HG02759 (cell line): ENCODE measurements at regions not wholly inside any gene's neighbourhood (a gene's known extent, or its start where the extent isn't known, plus 50 kb on each side); places are given as distances from the start of the nearest gene placed in this dataset.

ENCODE experiments used
- ATAC-seq: cut with Tn5 transposase; IDR thresholded peaks from one replicate; pipeline ENCODE4 v1.9.1; 2021; ENCODE audit warnings: mild to moderate bottlenecking, moderate library complexity; ENCODE audit not compliant: unreplicated experiment

DNA sequence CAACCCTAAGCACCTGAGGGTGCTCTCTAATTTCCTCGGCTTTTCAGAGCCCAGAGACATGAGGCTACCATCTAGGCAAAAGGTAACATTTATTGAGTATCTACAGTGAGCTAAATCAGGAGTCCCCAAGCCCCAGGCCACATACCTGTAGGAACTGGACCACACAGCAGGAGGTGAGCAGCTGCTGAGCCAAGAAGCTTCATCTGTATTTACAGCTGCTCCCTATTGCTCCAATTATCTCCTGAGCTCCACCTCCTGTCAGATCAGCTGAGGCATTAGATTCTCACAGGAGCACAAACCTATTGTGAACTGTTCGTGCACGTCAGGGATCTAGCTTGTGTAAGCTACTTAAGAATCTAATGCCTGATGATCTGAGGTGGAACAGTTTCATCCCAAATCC is 70.2 kb downstream of the RND3 start:
- no peak for ATAC-seq

DNA sequence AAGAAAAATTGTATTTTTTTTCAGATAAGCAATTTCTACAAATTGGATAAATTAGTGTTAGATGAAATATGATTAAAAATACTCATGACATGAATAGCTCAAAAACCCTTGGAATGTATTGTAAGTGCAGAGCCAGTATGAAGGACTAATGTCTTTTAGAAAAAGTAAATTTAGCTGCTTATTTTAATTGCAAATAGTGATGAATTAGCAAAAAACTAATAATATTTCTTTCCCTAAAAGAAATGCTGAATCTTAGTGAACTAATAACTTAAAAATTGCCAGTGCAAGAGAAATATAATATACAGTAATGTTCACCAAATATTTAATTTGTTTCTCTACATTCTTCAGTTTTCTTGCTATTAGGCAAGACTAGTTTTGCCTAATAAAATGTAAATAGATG is 72.4 kb downstream of the RND3 start:
- no peak for ATAC-seq

DNA sequence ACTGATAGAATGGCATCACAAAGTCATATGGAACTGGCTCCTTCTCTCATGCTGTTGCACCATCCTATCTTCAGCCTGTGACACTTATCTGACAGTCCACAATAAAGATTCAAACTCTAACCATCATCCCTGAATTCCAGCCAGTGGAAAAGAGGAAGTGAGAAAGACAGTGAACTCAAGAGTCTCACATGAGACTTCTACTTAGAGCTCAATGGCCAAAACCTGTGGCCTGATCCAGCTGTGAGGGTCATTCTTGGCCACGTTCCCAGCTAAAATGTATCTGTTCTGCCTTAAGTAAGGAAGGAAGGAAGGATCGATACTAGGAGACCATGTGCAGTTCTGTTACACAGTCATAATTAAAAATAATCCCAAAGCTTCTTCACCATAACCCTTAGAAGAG is 73.6 kb downstream of the RND3 start:
- ATAC-seq = no peak

DNA sequence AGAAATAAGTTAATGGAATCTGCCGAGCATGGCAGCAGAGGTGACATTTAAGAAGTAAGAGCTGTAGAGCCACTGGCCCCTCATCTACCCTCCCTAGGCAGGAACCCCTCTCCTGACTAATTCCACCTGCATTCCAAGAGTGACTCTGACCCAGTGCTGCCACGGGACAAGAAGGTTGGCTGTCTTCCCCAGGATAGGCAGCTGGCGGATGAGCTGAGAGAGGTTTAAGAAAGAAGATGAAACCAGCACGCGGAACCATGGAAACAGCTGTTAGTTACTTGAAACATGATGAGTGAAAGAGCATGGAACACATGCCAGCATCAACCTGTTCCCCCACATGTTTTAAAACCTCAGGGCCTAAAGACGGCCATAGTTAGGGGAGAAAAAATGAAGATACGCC is 74.1 kb downstream of the RND3 start:
- no peak for ATAC-seq

DNA sequence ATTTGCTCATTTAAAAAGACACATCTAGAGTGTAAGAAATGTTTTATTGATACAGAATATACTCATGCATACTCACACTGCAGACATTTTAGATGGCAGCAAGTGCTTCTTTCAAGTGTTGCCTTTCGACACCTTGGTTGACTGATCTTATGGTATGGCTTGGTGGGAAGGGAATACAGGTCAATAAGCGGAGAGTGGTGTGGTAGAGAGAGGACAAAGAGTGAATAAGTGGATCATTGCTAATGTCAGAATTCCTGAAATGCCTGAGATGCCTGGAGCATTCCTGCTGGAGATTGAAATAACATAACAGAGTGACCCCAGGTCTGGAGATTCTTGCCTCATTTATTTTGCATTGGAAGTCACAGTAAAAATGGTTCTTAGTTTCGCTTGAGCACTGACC is 76.7 kb downstream of the RND3 start:
- no peak for ATAC-seq

DNA sequence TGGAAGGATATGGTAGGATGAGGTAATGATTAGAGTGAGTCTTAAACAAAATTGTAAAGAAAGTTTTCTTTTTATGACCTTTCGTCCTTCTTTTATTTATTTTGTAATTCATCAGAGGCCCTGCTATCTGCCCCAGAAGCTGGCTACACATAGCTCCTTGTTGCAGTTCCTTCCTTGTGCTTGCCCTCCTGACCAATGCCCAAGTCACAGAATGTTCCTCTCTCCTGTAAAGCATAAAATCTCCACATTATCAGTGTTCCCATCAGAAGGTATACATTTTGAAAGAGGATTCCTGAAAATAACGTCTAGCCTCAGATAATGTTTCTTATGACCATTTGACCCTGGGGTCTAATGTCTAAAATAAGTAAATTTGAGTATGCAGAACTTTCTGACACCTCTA is 78.3 kb downstream of the RND3 start:
- no peak for ATAC-seq

DNA sequence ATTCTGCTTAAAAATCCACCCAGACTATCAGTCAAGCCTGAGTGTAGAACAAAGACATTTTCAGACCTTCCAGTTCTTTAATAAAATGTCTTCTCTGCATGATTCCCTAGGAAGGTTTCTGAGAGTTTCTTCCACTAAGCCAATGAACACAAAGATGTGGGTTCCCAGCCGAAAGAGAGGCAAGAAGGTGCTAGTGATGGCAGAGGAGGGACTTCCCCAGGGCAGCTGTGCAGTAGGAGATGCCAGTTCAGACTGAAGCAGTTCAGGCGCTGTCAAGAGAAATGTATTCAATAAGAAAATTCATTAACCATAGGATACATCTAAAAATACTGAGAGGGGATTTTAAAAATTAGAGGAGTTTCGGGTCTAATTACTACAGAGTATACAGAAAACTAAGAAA is 83.3 kb downstream of the RND3 start:
- ATAC-seq = no peak

DNA sequence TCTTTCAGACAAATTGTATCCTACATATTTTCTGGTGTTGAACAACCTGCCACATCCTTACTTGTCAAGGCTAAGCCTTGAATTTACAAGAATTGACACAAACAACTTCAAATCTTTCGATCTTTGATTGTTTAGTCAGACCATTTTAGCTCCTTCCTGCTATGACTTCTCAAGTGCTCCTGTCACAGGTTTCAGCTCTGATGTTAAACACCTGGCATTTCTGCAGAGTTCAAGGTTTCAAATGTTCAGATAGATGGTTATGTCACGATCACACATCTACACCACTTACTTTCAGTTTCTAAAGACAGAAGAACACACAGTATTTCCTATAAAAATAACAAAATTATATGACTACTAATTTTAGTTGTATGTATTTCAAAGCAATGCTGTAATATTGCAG is 84.0 kb downstream of the RND3 start:
- ATAC-seq = no peak

DNA sequence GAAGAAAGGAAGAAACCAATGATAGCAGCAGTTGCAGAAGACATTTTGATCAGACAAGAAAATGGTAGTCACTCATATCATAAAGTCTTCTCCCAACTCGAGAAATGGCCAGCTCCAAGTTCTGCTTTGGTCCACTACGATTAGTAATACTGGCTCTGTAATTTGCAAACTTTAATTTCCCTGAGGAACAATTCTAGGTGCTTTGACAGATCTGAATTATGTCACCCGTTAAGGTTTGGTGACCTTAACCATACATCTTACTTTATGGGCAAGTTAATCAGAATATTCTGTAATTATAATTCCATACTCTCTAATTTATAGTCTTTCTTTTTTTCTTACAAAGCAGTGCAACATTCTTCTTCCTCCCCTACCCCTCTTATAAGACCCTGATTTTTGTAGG is 84.5 kb downstream of the RND3 start:
- ATAC-seq = no peak

DNA sequence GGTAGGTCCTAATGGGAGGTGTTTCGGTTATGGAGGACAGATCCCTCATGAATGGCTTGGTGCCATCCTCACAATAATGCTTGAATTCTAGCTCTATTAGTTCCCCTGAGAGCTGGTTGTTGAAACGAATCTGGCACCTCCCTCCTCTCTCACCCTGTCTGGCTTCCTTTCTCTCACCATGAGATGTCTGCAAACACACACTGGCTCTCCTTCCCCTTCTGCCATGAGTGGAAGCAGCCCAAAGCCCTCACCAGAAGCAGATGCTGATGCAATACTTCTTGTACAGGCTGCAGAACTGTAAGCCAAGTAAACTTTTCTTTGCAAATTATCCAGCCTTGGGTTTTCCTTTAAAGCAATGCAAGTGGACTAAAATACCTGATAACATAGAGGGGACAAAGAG is 86.6 kb downstream of the RND3 start:
- no peak for ATAC-seq

DNA sequence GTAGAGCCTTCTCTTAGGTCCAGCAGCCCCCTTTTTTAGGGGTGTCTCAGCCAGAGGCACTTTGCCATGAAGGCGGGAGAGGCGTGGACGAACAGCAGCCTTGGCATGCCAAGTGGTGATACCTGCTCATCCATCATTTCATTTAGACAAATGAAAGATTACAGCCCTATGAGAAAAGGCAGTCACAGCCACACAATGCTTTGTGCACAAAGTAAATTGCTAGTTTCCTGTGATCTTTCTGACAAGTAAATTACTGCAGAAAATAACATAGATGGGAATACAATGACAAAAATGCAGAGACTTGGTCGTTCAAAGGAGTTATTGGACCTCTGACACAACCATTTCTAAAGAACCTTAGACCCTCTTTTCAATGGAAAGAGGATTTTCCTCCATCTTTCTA is 94.9 kb downstream of the RND3 start:
- no peak for ATAC-seq

DNA sequence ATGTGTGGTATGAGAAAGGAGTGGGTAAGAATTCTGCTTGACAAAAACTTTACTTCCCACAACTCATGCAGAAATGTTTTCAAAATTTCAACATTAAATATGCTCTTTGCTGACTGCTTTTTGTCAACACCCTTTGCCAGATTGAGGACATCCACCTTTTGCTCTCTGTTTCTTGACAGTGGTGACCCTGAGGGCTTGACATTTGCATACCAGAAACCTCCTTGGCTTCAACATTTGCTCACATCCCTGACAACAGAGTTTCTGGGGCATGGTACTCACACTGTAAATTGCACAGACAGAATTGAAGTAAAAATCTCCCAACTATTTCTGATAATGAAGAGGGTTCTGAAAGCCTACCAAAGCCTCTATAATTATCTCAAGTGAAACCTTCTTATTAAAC is 95.7 kb downstream of the RND3 start:
- ATAC-seq = no peak

DNA sequence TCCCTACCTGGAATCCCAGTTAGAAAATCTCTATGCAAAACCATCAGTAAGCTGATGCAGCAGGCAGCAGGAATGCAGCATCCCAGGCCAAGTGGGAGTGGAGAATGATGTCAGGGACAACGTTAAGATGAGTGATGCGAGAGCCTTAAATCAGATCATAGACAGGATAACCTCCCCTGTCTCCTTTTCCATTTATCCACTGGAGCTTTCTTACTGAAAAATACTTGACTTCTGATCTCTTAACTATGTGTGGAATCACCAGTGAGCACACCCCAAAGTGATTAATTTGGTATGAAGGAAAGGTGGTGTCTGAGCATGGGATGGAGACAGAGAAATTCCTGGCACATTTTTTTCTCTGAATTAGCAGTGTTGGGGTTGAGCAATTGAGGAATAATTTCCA is 98.0 kb downstream of the RND3 start:
- ATAC-seq = no peak

DNA sequence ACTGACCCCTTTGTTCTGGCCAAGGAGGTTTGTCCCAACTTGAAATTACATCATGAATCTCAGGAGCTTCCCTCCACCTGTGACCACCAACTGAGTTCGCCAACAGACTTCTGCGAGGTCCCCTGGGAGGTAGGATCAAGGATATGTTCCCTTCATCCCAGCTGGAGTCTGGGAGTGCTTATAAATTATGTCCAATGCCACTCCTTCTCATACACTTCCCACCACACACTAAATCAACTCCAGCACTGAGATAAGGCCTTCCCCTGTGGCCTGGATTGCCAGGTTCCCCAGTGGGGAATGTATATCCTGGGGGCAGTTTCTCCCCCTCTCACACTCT is 99.2 kb downstream of the RND3 start:
- no peak for ATAC-seq

DNA sequence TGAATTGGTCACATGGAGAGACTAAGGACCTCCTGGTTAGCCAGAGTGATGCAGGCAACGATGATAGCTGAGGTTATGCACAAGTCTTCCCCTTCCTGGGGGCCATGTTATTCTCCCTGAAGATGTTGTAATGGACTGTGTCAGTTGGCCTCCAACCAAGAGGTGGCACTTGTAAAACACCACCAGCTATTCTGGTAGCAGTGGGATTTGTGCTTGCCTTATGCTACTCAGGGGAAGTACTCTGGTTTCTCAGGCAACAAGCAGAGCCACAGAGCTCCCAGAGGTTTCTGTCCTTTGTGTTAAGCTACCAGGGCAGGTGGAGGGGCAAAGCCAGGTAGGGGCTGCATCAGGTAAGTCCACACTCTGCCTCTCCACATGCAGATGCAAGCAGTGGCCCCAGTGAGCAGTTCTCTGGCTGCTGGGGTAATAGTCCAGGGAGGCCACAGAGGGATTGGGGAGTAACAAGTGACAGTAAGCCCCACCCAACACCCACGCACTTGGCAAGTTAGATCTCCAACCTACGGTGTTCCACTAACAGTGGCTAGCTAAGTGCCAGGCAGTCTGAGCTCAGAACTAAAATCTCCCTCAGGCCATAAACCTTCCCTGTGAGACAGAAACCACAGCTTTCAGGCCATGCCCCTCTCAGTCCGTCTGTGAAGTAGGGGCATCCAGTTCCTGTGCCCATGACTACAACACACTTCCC is 99.7 kb downstream of the RND3 start:
- ATAC-seq = no peak

DNA sequence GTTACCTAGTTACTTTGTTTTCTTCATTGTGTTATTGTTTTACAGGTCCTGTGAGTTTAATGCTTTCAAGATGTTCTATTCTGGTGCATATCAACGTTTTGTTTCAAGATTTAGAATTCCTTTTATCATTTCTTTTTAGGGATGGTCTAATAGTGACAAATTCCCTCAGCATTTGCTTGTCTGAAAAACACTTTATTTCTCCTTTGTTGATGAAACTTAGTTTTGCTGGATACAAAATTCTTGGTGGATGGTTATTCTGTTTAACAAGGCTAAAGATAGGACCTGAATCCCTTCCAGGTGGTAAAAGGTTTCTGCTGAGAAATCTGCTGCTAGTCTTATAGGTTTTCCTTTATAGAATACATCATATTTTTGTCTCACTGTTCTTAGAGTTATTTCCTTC is 102.3 kb downstream of the RND3 start:
- ATAC-seq = no peak

DNA sequence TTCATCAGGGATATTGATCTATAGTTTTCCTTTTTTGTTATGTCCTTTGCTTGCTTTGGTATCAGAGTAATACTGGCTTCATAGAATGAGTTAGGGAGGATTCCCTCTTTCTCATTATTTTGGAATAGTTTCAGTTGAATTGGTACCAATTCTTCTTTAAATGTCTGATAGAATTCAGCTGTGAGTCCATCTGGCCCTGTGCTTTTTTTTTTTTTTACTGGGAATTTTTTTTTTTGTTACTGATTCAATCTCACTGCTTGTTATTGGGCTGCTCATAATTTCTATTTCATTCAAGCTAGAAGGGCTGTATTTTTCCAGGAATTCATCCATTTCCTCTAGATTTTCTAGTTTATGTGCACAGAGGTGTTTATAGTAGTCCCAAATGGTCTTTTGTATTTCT is 103.9 kb downstream of the RND3 start:
- ATAC-seq = no peak

DNA sequence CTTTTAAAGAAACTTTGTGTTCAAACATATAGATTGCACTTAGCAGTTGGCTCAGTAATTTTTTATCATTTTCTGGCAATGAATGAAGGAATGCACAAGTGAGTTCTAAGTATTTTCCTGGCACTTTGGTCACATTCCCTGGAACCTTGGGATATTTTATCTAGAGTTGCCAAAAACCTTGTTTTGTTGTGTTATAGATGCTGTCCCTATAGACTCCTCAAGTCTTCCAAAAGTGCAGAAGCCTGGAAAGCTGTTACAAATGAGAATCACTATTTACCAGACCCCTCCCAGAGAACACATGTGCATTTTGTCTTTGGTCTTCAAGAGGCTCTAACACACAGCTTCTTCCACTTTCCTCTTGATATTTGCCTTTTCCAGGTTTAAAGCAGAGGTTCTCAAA is 108.3 kb downstream of the RND3 start:
- no peak for ATAC-seq

DNA sequence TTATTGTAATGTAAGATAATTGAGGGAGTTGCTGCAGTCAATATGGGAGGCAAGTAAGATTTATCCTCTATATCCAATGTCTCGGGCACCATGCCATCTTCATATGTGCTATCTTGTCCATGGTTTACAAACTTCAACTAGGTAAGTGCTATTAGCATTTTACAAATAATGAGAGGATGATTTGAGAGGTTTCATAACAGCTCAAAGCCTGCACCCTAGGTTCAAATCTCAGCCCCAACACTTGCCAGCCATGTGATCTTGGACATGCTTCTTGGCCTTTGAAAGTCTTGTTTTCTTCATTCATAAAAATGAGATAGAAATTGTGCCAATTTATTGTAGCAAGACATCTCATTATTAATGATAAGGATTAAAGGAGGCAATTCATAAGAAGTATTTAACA is 108.8 kb downstream of the RND3 start:
- no peak for ATAC-seq

DNA sequence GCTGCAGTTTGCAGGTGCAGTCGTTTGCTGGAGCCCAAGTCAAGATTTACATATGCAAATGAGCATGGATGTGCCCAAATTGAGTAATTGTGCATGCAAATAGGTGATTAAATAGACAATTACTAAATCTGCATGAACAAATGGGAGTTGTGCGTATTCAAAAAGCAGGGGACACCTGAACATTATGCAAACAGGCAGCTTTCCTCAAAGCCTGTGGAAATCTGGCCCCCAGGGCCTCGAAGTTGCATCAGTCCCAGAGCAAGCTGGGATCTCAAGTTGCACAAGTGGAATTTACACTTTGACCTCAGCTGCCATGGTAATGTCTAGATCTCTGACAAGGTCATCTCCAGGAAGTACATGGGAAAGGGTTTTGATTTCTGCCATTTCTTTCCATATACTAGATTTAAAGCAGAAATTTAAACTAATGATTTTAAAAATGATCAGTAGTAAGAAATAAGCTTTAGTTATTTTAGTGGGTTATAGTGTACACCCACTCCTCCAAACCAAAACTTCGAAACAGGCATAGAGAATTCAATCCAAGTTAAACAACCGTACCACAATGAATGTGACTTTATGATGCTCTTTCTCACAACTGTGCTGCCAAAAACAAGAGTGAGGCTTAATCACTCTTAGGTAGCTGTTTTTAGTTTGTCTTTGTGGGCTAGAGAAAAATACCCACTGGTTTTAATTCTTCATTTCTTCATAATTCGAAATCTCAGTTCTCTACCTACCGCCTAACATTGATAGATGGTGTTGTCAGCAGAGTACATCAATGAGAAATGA is 110.7 kb downstream of the RND3 start:
- no peak for ATAC-seq

DNA sequence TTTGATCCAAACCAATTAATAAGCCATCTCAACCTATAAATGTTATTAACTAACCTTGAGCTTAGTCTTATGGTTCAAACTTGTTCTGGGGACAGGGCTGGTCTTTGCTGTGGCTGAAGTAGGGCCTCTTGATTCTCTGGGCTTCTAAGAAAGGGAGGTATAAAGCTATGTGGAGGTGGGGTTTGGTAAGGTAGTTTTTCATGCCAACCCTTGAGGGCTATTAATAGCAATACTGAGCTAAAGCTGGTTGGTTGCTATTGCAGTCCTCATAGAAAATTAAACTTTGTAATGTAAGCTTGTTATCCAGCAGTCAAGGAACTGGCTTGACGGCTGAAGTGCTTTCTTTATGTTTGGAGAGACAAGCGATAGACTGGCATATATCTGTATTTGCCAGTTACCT is 112.1 kb downstream of the RND3 start:
- ATAC-seq = no peak

DNA sequence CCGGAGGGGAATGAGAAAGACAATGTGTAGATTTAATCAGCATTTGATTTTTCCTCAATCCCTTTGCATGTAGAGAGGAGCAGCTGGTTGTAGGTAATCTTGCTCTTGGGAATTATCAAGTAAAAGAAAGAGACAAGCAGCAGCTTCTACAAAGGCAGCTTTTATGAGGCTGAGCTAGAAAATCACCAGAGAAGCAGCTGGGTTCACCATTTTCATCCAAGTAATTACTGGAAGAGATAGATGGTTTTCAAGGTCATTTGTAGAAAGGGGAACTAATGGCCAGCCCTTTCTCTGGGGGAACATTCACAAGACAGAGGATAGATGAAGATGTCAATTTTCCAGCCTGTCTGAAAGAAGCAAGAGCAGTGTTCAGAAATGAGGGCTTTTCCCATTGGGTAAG is 113.0 kb downstream of the RND3 start:
- no peak for ATAC-seq

DNA sequence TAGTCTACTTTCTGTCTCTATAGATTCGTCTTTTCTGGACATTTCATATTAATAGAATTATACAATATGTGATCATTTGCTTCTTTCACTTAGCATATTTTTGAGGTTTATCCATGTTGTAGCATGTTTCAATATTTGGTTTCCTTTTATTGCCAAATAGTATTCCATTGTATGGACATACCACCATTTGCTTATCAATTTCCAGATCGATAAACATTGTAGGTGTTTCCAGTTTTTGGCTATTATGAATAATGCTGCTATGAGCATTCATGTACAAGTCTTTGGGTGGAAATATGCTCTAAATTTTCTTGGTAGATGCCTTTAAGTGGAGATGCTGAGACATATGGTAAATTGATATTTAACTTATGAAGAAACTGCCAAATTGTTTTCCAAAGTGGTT is 114.1 kb downstream of the RND3 start:
- no peak for ATAC-seq
